ENCODE measurements at regions not wholly inside any gene's neighbourhood (a gene's known extent, or its start where the extent isn't known, plus 50 kb on each side); places are given as distances from the start of the nearest gene placed in this dataset.

DNA sequence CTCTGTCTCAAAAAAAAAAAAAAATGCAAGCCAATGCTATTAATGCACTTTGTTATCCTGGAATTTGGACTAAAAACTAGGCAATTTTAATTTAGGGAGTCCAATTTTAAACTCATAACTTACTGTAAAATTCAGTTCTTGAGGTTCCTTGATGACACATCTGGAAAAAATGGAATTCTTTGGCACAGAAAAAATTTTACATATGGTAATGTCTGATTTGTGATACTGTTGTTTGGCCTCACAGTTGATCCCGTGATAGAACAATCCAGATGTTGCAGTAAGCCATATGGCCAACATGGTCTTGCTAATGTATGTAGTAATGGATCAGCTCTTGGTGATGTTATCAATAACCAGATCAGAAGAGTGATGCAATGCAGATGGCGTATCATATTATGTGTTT lies 1089.8 kb downstream of the FLRT2 start:
- TF ChIP-seq, protein P1, sequence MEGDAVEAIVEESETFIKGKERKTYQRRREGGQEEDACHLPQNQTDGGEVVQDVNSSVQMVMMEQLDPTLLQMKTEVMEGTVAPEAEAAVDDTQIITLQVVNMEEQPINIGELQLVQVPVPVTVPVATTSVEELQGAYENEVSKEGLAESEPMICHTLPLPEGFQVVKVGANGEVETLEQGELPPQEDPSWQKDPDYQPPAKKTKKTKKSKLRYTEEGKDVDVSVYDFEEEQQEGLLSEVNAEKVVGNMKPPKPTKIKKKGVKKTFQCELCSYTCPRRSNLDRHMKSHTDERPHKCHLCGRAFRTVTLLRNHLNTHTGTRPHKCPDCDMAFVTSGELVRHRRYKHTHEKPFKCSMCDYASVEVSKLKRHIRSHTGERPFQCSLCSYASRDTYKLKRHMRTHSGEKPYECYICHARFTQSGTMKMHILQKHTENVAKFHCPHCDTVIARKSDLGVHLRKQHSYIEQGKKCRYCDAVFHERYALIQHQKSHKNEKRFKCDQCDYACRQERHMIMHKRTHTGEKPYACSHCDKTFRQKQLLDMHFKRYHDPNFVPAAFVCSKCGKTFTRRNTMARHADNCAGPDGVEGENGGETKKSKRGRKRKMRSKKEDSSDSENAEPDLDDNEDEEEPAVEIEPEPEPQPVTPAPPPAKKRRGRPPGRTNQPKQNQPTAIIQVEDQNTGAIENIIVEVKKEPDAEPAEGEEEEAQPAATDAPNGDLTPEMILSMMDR (IDR thresholded peaks at IDR 0.05; ENCODE audit: low read depth, low read length, missing control alignments) = no peak
- no peak overlapping the region for H3K4me3 ChIP-seq (ENCODE audit: low read depth, low read length)

GRCh38 chr14:86613786-86614185 lies 1083.8 kb downstream of the FLRT2 start:
- DNase-seq (ENCODE audit: low read depth) = no peak
- H3K4me3 ChIP-seq (ENCODE audit: low read depth, low read length) = no peak overlapping the region
- TF ChIP-seq, protein P1 (IDR thresholded peaks at IDR 0.05; ENCODE audit: low read depth, low read length, missing control alignments) = no peak

More for the DNA sequence above, 1089.8 kb downstream of the FLRT2 start:
- no peak for DNase-seq (ENCODE audit: low read depth)

GRCh38 chr14:86613126-86613525 lies 1083.2 kb downstream of the FLRT2 start:
- H3K4me3 ChIP-seq (ENCODE audit: low read depth, low read length) = no peak overlapping the region
- DNase-seq (ENCODE audit: low read depth) = no peak
- TF ChIP-seq, protein P1 (IDR thresholded peaks at IDR 0.05; ENCODE audit: low read depth, low read length, missing control alignments) = no peak

DNA sequence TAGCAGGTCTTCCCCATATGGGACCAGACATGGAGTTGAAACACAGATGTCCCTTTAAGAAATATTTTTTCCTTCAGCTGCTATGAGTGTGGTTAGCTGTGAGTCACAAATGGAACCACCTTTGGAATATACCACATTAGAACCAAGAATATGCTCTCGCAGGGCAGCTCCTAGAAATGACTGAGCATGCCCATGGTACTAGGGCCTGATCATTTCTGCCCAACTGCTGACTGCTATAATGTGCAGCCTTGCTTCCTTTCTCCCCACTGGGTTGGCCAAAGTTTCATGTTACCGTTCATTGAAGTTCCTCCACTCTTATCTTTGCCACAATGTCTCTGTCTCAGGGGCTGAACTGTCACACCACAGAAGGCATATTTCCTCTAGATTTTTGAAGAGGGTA lies 1074.6 kb downstream of the FLRT2 start:
- TF ChIP-seq, protein P1 (IDR thresholded peaks at IDR 0.05; ENCODE audit: low read depth, low read length, missing control alignments) = no peak
- DNase-seq (ENCODE audit: low read depth) = no peak
- H3K4me3 ChIP-seq (ENCODE audit: low read depth, low read length) = no peak overlapping the region

DNA sequence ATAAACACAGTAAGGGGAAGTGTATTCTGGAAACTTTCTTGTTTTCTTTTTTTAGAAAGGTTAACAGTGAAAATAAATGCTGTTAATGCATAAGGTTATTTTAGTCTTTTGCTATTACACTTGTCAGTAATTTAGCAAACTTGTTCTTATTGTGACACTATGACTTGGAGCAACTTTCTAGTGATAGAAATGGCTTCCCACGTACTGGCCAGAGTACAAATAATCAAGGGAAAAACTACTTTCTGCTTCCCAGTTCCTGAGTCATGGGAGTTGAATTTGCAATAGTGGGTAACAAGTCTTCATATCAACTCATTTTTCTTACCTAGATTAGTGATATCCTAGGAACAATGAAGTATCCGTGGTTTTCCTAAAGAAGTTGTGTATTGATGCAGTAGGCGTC lies 1072.3 kb downstream of the FLRT2 start:
- H3K4me3 ChIP-seq (ENCODE audit: low read depth, low read length) = no peak overlapping the region
- TF ChIP-seq, protein P1 (IDR thresholded peaks at IDR 0.05; ENCODE audit: low read depth, low read length, missing control alignments) = no peak
- DNase-seq (ENCODE audit: low read depth) = no peak

GRCh38 chr14:86601813-86602212 lies 1071.9 kb downstream of the FLRT2 start:
- no peak for DNase-seq (ENCODE audit: low read depth)
- H3K4me3 ChIP-seq (ENCODE audit: low read depth, low read length) = no peak overlapping the region
- TF ChIP-seq, protein P1 (IDR thresholded peaks at IDR 0.05; ENCODE audit: low read depth, low read length, missing control alignments) = no peak

GRCh38 chr14:86597279-86597678 lies 1067.3 kb downstream of the FLRT2 start:
- TF ChIP-seq, protein P1 (IDR thresholded peaks at IDR 0.05; ENCODE audit: low read depth, low read length, missing control alignments) = no peak
- H3K4me3 ChIP-seq (ENCODE audit: low read depth, low read length) = no peak overlapping the region
- DNase-seq (ENCODE audit: low read depth) = no peak
